ENCODE measurements at regions not wholly inside any gene's neighbourhood (a gene's known extent, or its start where the extent isn't known, plus 50 kb on each side); places are given as distances from the start of the nearest gene placed in this dataset.
A peak's percentile ranks its signal among the peaks of the same experiment; 100 is the strongest.

- DNase-seq (ENCODE audit: low read depth): no peak
- H3K4me3 ChIP-seq (ENCODE audit: control insufficient read depth, low read depth, low read length): no peak overlapping the region
- TF ChIP-seq, protein P1, sequence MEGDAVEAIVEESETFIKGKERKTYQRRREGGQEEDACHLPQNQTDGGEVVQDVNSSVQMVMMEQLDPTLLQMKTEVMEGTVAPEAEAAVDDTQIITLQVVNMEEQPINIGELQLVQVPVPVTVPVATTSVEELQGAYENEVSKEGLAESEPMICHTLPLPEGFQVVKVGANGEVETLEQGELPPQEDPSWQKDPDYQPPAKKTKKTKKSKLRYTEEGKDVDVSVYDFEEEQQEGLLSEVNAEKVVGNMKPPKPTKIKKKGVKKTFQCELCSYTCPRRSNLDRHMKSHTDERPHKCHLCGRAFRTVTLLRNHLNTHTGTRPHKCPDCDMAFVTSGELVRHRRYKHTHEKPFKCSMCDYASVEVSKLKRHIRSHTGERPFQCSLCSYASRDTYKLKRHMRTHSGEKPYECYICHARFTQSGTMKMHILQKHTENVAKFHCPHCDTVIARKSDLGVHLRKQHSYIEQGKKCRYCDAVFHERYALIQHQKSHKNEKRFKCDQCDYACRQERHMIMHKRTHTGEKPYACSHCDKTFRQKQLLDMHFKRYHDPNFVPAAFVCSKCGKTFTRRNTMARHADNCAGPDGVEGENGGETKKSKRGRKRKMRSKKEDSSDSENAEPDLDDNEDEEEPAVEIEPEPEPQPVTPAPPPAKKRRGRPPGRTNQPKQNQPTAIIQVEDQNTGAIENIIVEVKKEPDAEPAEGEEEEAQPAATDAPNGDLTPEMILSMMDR (conservative IDR thresholded peaks at IDR 0.05; ENCODE audit: control insufficient read depth, insufficient read depth, low read depth, low read length): no peak
Measured at GRCh38 chr13:97696921-97697320, 256.6 kb upstream of the IPO5 start.

GRCh38 chr13:97700306-97700848, 253.1 kb upstream of the IPO5 start:
- DNase-seq (ENCODE audit: low read depth): no peak
- no peak overlapping the region for H3K4me3 ChIP-seq (ENCODE audit: control insufficient read depth, low read depth, low read length)
- TF ChIP-seq, protein P1 (conservative IDR thresholded peaks at IDR 0.05; ENCODE audit: control insufficient read depth, insufficient read depth, low read depth, low read length): no peak

- TF ChIP-seq, protein P1 (conservative IDR thresholded peaks at IDR 0.05; ENCODE audit: control insufficient read depth, insufficient read depth, low read depth, low read length): no peak
- no peak for DNase-seq (ENCODE audit: low read depth)
- no peak overlapping the region for H3K4me3 ChIP-seq (ENCODE audit: control insufficient read depth, low read depth, low read length)
Measured at GRCh38 chr13:97702614-97703013, 250.9 kb upstream of the IPO5 start.

- DNase-seq (ENCODE audit: low read depth): no peak
- H3K4me3 ChIP-seq (ENCODE audit: control insufficient read depth, low read depth, low read length): no peak overlapping the region
- TF ChIP-seq, protein P1 (conservative IDR thresholded peaks at IDR 0.05; ENCODE audit: control insufficient read depth, insufficient read depth, low read depth, low read length): no peak
Measured at GRCh38 chr13:97710797-97711196, 242.7 kb upstream of the IPO5 start.

GRCh38 chr13:97712770-97713169, 240.7 kb upstream of the IPO5 start:
- TF ChIP-seq, protein P1 (conservative IDR thresholded peaks at IDR 0.05; ENCODE audit: control insufficient read depth, insufficient read depth, low read depth, low read length): no peak
- H3K4me3 ChIP-seq (ENCODE audit: control insufficient read depth, low read depth, low read length): no peak overlapping the region
- DNase-seq (ENCODE audit: low read depth): no peak

DNA sequence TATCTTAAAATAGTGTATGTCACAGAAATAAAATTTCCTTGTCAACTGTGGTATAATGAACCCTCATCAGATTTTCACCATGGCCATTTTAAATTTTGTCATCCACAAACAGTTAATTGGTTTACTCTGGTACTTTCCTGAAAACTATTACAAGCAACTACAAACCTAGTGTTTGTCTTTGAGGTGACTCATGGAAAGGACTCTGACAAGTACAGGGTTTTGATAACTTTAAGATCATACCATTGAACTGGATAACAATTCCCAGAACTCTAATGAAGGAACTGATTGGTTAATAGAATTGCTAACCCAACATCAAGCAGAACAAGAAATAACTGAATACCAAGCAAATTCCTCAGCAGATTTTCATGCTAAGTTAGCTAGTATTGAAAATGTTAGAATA, 237.7 kb upstream of the IPO5 start:
- TF ChIP-seq, protein P1 (conservative IDR thresholded peaks at IDR 0.05; ENCODE audit: control insufficient read depth, insufficient read depth, low read depth, low read length): no peak

DNA sequence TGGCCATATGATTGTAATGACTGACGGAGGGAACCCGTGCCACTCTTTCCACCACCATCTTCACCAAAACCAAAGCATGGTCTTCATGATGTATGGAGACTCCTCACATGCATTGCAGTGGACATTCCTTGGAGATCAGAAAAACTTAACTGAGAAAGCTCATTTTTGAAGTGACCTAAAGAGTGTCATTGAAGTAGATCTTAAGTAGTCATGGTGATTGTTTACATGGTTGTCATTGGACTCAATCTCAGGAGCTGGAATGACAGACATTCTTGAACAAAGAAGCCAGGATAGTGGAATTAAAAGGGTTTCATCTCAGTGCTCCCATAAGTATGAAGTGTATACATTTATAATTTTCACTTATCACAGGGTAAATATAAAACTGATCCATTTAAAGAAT, 236.7 kb upstream of the IPO5 start:
- no peak overlapping the region for H3K4me3 ChIP-seq (ENCODE audit: control insufficient read depth, low read depth, low read length)
- TF ChIP-seq, protein P1 (conservative IDR thresholded peaks at IDR 0.05; ENCODE audit: control insufficient read depth, insufficient read depth, low read depth, low read length): no peak

More for the DNA sequence above, 237.7 kb upstream of the IPO5 start:
- peak; percentile 8 for DNase-seq (ENCODE audit: low read depth)
- H3K4me3 ChIP-seq (ENCODE audit: control insufficient read depth, low read depth, low read length): no peak overlapping the region

More for the DNA sequence above, 236.7 kb upstream of the IPO5 start:
- no peak for DNase-seq (ENCODE audit: low read depth)
